GM19099 (cell line): ENCODE measurements at regions not wholly inside any gene's neighbourhood (a gene's known extent, or its start where the extent isn't known, plus 50 kb on each side); places are given as distances from the start of the nearest gene placed in this dataset.

Experiments used
- POLR2A ChIP-seq: IDR thresholded peaks from 3 replicates; pipeline ENCODE4 v1.6.1; 2011; ENCODE audit warnings: low read depth; ENCODE audit not compliant: insufficient read length; ENCODE audit errors: extremely low read depth

- no peak for TF ChIP-seq POLR2A
Observed at GRCh38 chr15:62886431-62887071, 156.0 kb upstream of the TPM1 start.

DNA sequence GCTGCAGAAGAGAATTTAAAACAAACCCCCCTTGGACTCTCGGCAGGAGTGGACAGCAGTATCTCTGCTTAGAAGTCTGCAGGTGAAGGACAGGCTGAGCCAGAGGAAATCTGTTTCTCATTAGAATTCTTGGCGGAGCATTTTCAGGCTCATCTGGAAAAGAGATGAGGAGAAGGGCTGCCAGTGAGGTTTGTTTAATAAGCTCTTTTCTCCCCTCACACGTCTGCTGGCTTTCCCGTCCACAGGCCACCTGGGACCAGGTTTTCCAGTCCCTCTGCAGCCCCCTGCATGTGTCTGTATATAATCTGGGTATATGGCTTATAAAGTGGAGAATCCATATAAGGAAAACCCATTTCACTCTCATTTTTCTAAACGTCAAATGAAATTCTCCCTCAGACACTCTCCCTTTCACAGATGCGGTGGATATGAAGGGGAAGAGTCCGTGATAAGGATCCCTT lies 155.4 kb upstream of the TPM1 start:
- no peak for TF ChIP-seq POLR2A

DNA sequence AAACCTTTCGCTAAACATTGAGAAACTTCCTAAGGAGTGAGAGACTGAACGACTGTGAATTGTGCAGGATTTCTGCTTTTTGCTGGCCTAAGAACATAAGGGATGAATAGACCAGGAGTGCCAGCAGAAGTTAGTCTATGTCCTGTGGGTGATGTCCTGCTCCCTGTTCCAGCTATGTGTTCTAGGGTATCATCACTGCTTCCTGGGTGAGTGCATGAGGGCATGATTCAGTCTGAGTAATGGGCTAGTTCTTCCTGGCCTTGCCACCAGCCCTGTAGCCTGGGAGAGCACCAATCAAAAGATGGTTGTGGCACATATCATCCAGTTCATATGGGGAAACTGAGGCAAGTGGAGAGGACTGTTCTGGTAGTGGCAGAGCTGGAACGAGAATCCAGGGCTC lies 153.9 kb upstream of the TPM1 start:
- TF ChIP-seq POLR2A = no peak

DNA sequence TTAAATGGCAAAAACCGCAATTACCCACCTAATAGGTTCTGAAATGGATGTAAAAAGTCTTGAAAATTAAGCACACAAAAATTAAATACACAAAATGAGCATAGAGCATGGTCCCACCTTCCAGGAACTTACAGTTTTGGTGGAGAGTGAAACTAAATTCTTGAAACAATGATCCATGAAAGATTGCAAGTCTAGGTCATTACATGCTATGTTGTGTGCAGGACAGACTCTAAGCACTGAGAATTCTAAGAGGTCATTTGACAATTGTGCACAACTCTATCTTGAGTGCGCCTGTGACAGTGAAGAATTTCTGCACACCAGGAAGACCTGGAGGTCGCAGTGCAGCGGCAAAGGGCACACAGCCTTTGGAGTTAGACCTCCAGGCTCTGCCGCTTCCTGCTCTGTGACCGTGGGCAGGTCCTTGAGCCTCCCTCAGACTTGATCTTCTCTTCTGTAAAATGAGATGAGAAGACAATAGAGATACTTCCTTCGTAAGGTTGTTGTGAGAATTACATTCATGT lies 153.3 kb upstream of the TPM1 start:
- TF ChIP-seq POLR2A = no peak

GRCh38 chr15:62889734-62890505 lies 152.6 kb upstream of the TPM1 start:
- TF ChIP-seq POLR2A = no peak

- no peak for TF ChIP-seq POLR2A
Observed at GRCh38 chr15:62894322-62895085, 148.0 kb upstream of the TPM1 start.

- TF ChIP-seq POLR2A = no peak
Observed at GRCh38 chr15:62895139-62895866, 147.2 kb upstream of the TPM1 start.

DNA sequence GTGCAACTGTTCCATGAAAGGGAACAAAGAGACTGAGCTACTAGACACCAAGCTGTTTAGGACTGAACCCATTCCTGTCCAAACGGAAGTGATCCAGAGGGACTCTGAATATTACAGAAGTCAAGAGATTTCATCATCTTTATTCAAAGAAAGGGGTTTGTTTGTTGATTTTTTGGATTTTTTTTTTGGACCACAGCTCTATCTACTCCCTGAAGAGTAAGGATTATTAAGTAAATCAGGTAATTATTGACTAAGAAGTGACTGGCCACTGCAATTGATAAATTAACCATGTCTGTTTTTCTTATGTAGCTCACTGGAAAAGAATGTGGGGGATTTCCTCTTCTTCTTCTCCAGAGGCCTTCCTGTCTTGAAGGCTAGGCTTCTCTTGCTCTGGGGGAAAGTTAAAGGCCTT lies 146.6 kb upstream of the TPM1 start:
- no peak for TF ChIP-seq POLR2A

- no peak for TF ChIP-seq POLR2A
Observed at GRCh38 chr15:62896380-62896866, 146.1 kb upstream of the TPM1 start.

GRCh38 chr15:62896969-62897486 lies 145.5 kb upstream of the TPM1 start:
- no peak for TF ChIP-seq POLR2A

DNA sequence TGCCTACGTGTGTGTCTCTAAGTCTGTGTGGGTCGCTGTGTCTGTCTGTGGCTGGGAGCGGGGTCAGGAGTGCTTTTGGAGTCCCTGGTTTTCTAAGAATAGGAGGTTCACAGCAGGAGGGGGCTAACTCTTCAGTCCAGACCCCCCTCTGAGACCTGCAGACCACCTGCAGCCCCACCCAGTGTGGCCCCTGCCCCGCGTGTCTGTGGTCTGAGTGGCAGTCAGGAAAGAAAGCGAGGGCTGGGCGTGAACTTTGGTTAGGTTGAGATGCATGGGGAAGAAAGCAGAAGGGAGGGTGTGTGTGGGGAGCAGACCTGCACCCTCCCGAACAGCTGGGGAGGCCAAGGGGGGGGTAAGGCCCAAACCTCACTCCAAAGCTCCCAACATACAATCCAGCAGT lies 144.9 kb upstream of the TPM1 start:
- TF ChIP-seq POLR2A = no peak

- TF ChIP-seq POLR2A = no peak
Observed at GRCh38 chr15:62899090-62899493, 143.5 kb upstream of the TPM1 start.

GRCh38 chr15:62900071-62900802 lies 142.3 kb upstream of the TPM1 start:
- TF ChIP-seq POLR2A = no peak

DNA sequence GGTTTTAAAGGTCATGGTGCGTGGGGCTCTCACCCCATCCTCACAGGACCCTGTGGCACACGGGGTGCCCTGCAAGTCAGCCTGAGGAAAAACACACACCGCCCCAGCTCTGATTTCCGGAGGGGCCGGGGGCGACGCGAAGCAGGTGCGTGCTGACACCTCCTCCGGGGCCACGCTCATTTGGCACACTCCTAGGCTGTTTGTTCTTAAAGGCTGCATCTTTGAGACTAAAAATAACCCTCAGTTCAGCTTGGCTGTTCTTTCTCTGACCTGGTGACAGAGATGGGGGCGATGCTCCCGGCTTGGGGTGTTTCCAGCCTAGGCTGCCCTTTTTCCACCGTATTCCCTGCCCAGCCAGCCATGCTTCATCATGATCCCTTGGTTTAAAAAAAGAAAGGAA lies 141.5 kb upstream of the TPM1 start:
- TF ChIP-seq POLR2A = no peak
